Trophoblast cell (in vitro differentiated cells and primary cell): ENCODE measurements at regions not wholly inside any gene's neighbourhood (a gene's known extent, or its start where the extent isn't known, plus 50 kb on each side); places are given as distances from the start of the nearest gene placed in this dataset.

Experiments
- DNase-seq, 2 donors: peaks; one replicate each; pipeline ENCODE4 v3.0.0-alpha.2; 2016
- H2AFZ ChIP-seq: 2 replicates; pipeline ENCODE4 v1.6.1; 2013; ENCODE audit warnings: low read length, moderate library complexity, mild to moderate bottlenecking; ENCODE audit not compliant: insufficient read depth, poor library complexity
- H2AK5ac ChIP-seq: 2 replicates; pipeline ENCODE4 v1.6.1; 2013; ENCODE audit warnings: mild to moderate bottlenecking, low read length
- H2BK120ac ChIP-seq: 2 replicates; pipeline ENCODE4 v1.6.1; 2013; ENCODE audit warnings: low read length, mild to moderate bottlenecking, moderate library complexity; ENCODE audit not compliant: insufficient read depth, poor library complexity
- H2BK12ac ChIP-seq: 2 replicates; pipeline ENCODE4 v1.6.1; 2013; ENCODE audit warnings: mild to moderate bottlenecking, low read length, moderate library complexity
- H2BK5ac ChIP-seq: 2 replicates; pipeline ENCODE4 v1.6.1; 2013; ENCODE audit warnings: low read length, low read depth, moderate library complexity, mild to moderate bottlenecking; ENCODE audit not compliant: poor library complexity
- H3K14ac ChIP-seq: 2 replicates; pipeline ENCODE4 v1.6.1; 2013; ENCODE audit warnings: mild to moderate bottlenecking, low read length
- H3K18ac ChIP-seq: 2 replicates; pipeline ENCODE4 v1.6.1; 2013; ENCODE audit warnings: mild to moderate bottlenecking, low read length
- H3K23ac ChIP-seq: 2 replicates; pipeline ENCODE4 v1.6.1; 2013; ENCODE audit warnings: low read length
- H3K27ac ChIP-seq: 2 replicates; pipeline ENCODE4 v1.5.1; 2013; ENCODE audit warnings: low read depth, mild to moderate bottlenecking, inconsistent platforms, low read length, moderate library complexity
- H3K27me3 ChIP-seq: 2 replicates; pipeline ENCODE4 v1.6.1; 2013; ENCODE audit warnings: inconsistent platforms, mild to moderate bottlenecking, low read length, moderate library complexity; ENCODE audit not compliant: insufficient read depth
- H3K36me3 ChIP-seq, 2 experiments: 1 replicate in 1 of 2; 2 replicates in 1 of 2; pipeline ENCODE4 v1.6.1; 2013; ENCODE audit warnings: low read length in 2 of 2, mild to moderate bottlenecking in 2 of 2, moderate library complexity in 1 of 2; ENCODE audit not compliant: insufficient read depth in 2 of 2, control insufficient read depth in 1 of 2
- H3K4ac ChIP-seq: 2 replicates; pipeline ENCODE4 v1.6.1; 2013; ENCODE audit warnings: low read depth, mild to moderate bottlenecking, low read length, moderate library complexity
- H3K4me1 ChIP-seq, 2 experiments: 1 replicate in 1 of 2; 2 replicates in 1 of 2; pipeline ENCODE4 v1.6.1; 2013; ENCODE audit warnings: low read length in 2 of 2, mild to moderate bottlenecking in 2 of 2, moderate library complexity in 1 of 2; ENCODE audit not compliant: insufficient read depth in 2 of 2, control insufficient read depth in 1 of 2
- H3K4me2 ChIP-seq: 2 replicates; pipeline ENCODE4 v1.6.1; 2013; ENCODE audit warnings: inconsistent platforms, mild to moderate bottlenecking, low read length, moderate library complexity
- H3K4me3 ChIP-seq: 2 replicates; pipeline ENCODE4 v1.5.1; 2013; ENCODE audit warnings: mild to moderate bottlenecking, low read depth, low read length, inconsistent platforms
- H3K79me1 ChIP-seq: one replicate; pipeline ENCODE4 v1.6.1; 2013; ENCODE audit warnings: low read length
- H3K79me2 ChIP-seq: 2 replicates; pipeline ENCODE4 v1.6.1; 2013; ENCODE audit warnings: low read length, mild to moderate bottlenecking; ENCODE audit not compliant: control insufficient read depth, insufficient read depth, poor library complexity
- H3K9ac ChIP-seq: 2 replicates; pipeline ENCODE4 v1.6.1; 2013; ENCODE audit warnings: mild to moderate bottlenecking, low read length
- H3K9me3 ChIP-seq: 2 replicates; pipeline ENCODE4 v1.6.1; 2013; ENCODE audit warnings: low read depth, mild to moderate bottlenecking, control low read depth, inconsistent platforms, low read length; ENCODE audit not compliant: insufficient read depth
- H4K12ac ChIP-seq: 2 replicates; pipeline ENCODE4 v1.6.1; 2013; ENCODE audit warnings: low read depth, mild to moderate bottlenecking, low read length, moderate library complexity
- H4K8ac ChIP-seq: 2 replicates; pipeline ENCODE4 v1.6.1; 2013; ENCODE audit warnings: low read depth, mild to moderate bottlenecking, low read length, moderate library complexity
- H4K91ac ChIP-seq: one replicate; pipeline ENCODE4 v1.6.1; 2013; ENCODE audit warnings: low read depth, mild to moderate bottlenecking, low read length, moderate library complexity
- WGBS: extraction: QIAGEN DNeasy Blood & Tissue Kit; methylation state at CpG from one replicate; pipeline ENCODE4 v1.1.7; 2013; ENCODE audit warnings: missing lambda C conversion rate; ENCODE audit not compliant: insufficient read length, insufficient coverage; ENCODE audit errors: extremely low coverage; 5-methylcytosine and 5-hydroxymethylcytosine counted together

GRCh38 chr18:75757951-75758350 lies 330.4 kb upstream of the SMIM21 start:
- Histone ChIP-seq H2BK12ac (no peak overlapping the region), H3K23ac (no peak overlapping the region), H3K79me1 (no peaks in the 10 kb centered on the region), H2BK120ac (no peak overlapping the region), H3K14ac (no peak overlapping the region), H3K9ac (no peak overlapping the region), H3K4me3 (no peak overlapping the region), H3K4me1 (no peaks in the 10 kb centered on the region), H3K9me3 (peaks cover under 1% of the 10 kb centered on the region), H3K4ac (no peak overlapping the region), H3K79me2 (no peaks in the 10 kb centered on the region), H3K36me3 (no peaks in the 10 kb centered on the region), H2AK5ac (no peak overlapping the region), H2BK5ac (no peak overlapping the region), H3K18ac (no peak overlapping the region), H3K27me3 (no peaks in the 10 kb centered on the region), H4K91ac (no peak overlapping the region), H2AFZ (no peak overlapping the region), H3K27ac (no peak overlapping the region), H3K4me2 (no peak overlapping the region), H4K8ac (no peak overlapping the region), H4K12ac (no peak overlapping the region)
- DNase-seq, result no peak
- WGBS, result no CpG with 5 or more reads among the region's 7 CpGs

DNA sequence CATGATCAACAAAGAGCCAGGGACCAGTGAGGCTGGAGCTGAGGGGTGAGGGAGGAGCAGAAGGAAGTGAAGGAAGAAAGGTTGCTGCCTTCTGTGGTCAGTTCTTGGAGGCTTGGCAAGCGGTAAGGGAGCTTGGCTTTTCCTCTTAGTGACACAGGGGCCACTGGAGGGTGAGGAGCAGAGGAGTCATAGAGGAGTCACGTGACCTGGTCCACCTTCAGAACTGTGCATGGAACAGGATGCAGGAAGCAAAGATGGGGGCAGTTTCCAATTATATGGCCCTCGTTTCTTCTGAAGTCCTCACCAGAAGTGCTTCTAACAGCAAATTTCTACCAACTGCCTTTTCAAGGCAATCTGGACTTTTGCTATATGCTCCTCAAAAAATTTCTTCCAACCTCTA lies 326.9 kb upstream of the SMIM21 start:
- Histone ChIP-seq H3K4me1 (peaks cover 0 to 3% of the 10 kb centered on the region in 2 experiments), H4K8ac (no peak overlapping the region), H4K12ac (no peak overlapping the region), H3K79me2 (no peaks in the 10 kb centered on the region), H3K4me2 (no peak overlapping the region), H2BK12ac (no peak overlapping the region), H3K36me3 (no peaks in the 10 kb centered on the region), H3K79me1 (no peaks in the 10 kb centered on the region), H2BK120ac (no peak overlapping the region), H3K27me3 (no peaks in the 10 kb centered on the region), H3K18ac (no peak overlapping the region), H3K9ac (no peak overlapping the region), H4K91ac (no peak overlapping the region), H2BK5ac (no peak overlapping the region), H3K23ac (no peak overlapping the region), H3K14ac (no peak overlapping the region), H3K27ac (no peak overlapping the region), H3K4ac (no peak overlapping the region), H2AK5ac (no peak overlapping the region), H2AFZ (no peak overlapping the region), H3K4me3 (no peak overlapping the region), H3K9me3 (peaks cover 6% of the 10 kb centered on the region)
- no peak for DNase-seq
- no CpG with 5 or more reads among the region's 3 CpGs for WGBS

- H3K79me1 ChIP-seq, result no peaks in the 10 kb centered on the region
- no peak overlapping the region for H3K27ac ChIP-seq
- no peak overlapping the region for H2BK5ac ChIP-seq
- no peak overlapping the region for H3K9ac ChIP-seq
- H4K91ac ChIP-seq, result no peak overlapping the region
- H2AK5ac ChIP-seq, result no peak overlapping the region
- H2BK12ac ChIP-seq, result no peak overlapping the region
- H3K18ac ChIP-seq, result no peak overlapping the region
- H2AFZ ChIP-seq, result no peak overlapping the region
- H3K4me1 ChIP-seq, result peaks cover 0 to 3% of the 10 kb centered on the region in 2 experiments
- H3K14ac ChIP-seq, result no peak overlapping the region
- no peak overlapping the region for H4K8ac ChIP-seq
- H3K27me3 ChIP-seq, result no peaks in the 10 kb centered on the region
- H3K9me3 ChIP-seq, result peaks cover 6% of the 10 kb centered on the region
- H3K23ac ChIP-seq, result no peak overlapping the region
- no peaks in the 10 kb centered on the region for H3K79me2 ChIP-seq
- no peaks in the 10 kb centered on the region for H3K36me3 ChIP-seq
- H3K4me2 ChIP-seq, result no peak overlapping the region
- WGBS, result no CpG with 5 or more reads among the region's 3 CpGs
- H4K12ac ChIP-seq, result no peak overlapping the region
- DNase-seq, result no peak
- no peak overlapping the region for H3K4me3 ChIP-seq
- H2BK120ac ChIP-seq, result no peak overlapping the region
- no peak overlapping the region for H3K4ac ChIP-seq
These were observed 326.2 kb upstream of the SMIM21 start for GRCh38 chr18:75753753-75754152.

- Histone ChIP-seq H3K27ac (no peak overlapping the region), H4K91ac (no peak overlapping the region), H2BK5ac (no peak overlapping the region), H3K27me3 (no peaks in the 10 kb centered on the region), H3K4ac (no peak overlapping the region), H2BK12ac (no peak overlapping the region), H3K79me1 (no peaks in the 10 kb centered on the region), H4K8ac (no peak overlapping the region), H3K9me3 (peaks cover 6% of the 10 kb centered on the region), H3K79me2 (no peaks in the 10 kb centered on the region), H3K23ac (no peak overlapping the region), H3K9ac (no peak overlapping the region), H3K18ac (no peak overlapping the region), H3K4me1 (peaks cover 0 to 3% of the 10 kb centered on the region in 2 experiments), H3K4me3 (no peak overlapping the region), H3K4me2 (no peak overlapping the region), H2AFZ (no peak overlapping the region), H3K14ac (no peak overlapping the region), H2BK120ac (no peak overlapping the region), H2AK5ac (no peak overlapping the region), H3K36me3 (no peaks in the 10 kb centered on the region), H4K12ac (no peak overlapping the region)
- WGBS, result no CpG with 5 or more reads among the region's 11 CpGs
- DNase-seq, result no peak
These were observed 325.3 kb upstream of the SMIM21 start for GRCh38 chr18:75752740-75753263.
